K562 (cell line): ENCODE measurements at regions not wholly inside any gene's neighbourhood (a gene's known extent, or its start where the extent isn't known, plus 50 kb on each side); places are given as distances from the start of the nearest gene placed in this dataset.

Experiments
- ATAC-seq: fragments of 200-7000 bp; cut with Tn5 transposase; 3 replicates; pipeline ENCODE4 v1.9.1; 2020; ENCODE audit warnings: moderate library complexity
- BruUV-seq: library from RNA; stranded (reverse); fragments of 400-500 nt; replicated peaks from 2 replicates; lab custom pipeline; 2021; lab: Mats Ljungman, UMichigan
- CTCF ChIA-PET: fragments of 300-600 bp; formaldehyde crosslinking; extraction: SDS; loops from one replicate; lab custom pipeline; 2021; ENCODE audit warnings: low intra/inter-chr PET ratio; lab: Yijun Ruan, JAX
- POLR2A ChIA-PET: fragments of 300-600, 350-650 bp; sonication (Branson Sonifier 250); formaldehyde crosslinking; extraction: SDS; loops from one replicate; lab custom pipeline; 2021; ENCODE audit warnings: antibody characterized with exemption, inconsistent platforms; lab: Yijun Ruan, JAX
- DNase-seq, 4 experiments: peaks; one replicate each; pipeline versions ENCODE4 v3.0.0 to v3.0.0-alpha.2; 2011 to 2018; ENCODE audit warnings: low spot score in 3 of 4, mixed read lengths in 3 of 4; ENCODE audit errors: extremely low read depth in 1 of 4
- FAIRE-seq: peaks from 2 replicates; lab custom pipeline; 2011; peaks lifted over from hg19 to GRCh38; lab: Jason Lieb, UNC
- H2AFZ ChIP-seq: 2 replicates; pipeline ENCODE4 v1.6.0; 2011; ENCODE audit warnings: low read depth, low read length, control low read depth, inconsistent platforms
- H3K27ac ChIP-seq: fragments of 200-600 bp; 3 replicates; pipeline ENCODE4 v1.8.0; 2011; ENCODE audit warnings: low read depth, mild to moderate bottlenecking, control low read depth, inconsistent platforms, low read length, moderate library complexity, mixed read lengths; ENCODE audit errors: extremely low read depth
- H3K27me3 ChIP-seq, 2 experiments: fragments of 300-600 bp in 1 of 2; 2 replicates in 1 of 2; 3 replicates in 1 of 2; pipeline versions ENCODE4 v1.6.0 to v1.8.0; 2011; ENCODE audit warnings: inconsistent platforms in 2 of 2, low read length in 2 of 2, mild to moderate bottlenecking in 1 of 2, mixed read lengths in 1 of 2, moderate library complexity in 1 of 2; ENCODE audit not compliant: control insufficient read depth in 2 of 2, insufficient read depth in 2 of 2
- H3K36me3 ChIP-seq: fragments of 300-600 bp; 3 replicates; pipeline ENCODE4 v1.8.0; 2011; ENCODE audit warnings: mild to moderate bottlenecking, low read length, inconsistent platforms; ENCODE audit not compliant: control insufficient read depth, insufficient read depth
- H3K4me1 ChIP-seq, 2 experiments: fragments of 200-600 bp in 1 of 2; replicated peaks in 1 of 2; 2 replicates in 1 of 2; 3 replicates in 1 of 2; pipeline versions ENCODE4 v1.5.1 to v1.8.0; 2011; ENCODE audit warnings: inconsistent platforms in 2 of 2, low read length in 2 of 2, mild to moderate bottlenecking in 1 of 2, mixed read lengths in 1 of 2, moderate library complexity in 1 of 2; ENCODE audit not compliant: control insufficient read depth in 2 of 2, insufficient read depth in 2 of 2
- H3K4me2 ChIP-seq: 2 replicates; pipeline ENCODE4 v1.6.1; 2011; ENCODE audit warnings: low read length, control low read depth, inconsistent platforms, mixed read lengths; ENCODE audit not compliant: insufficient read depth
- H3K4me3 ChIP-seq: fragments of 200-600 bp; sonication (generic), shearing (Covaris generic); 2 replicates; pipeline ENCODE4 v1.5.1; 2016; ENCODE audit warnings: control low read depth, inconsistent platforms
- H3K79me2 ChIP-seq: fragments of 200-600 bp; 3 replicates; pipeline ENCODE4 v1.8.0; 2011; ENCODE audit warnings: low read length, inconsistent platforms; ENCODE audit not compliant: control insufficient read depth, insufficient read depth
- H3K9ac ChIP-seq, 2 experiments: 2 replicates each; pipeline versions ENCODE4 v1.6.0 to v1.6.1; 2011; ENCODE audit warnings: low read depth in 2 of 2, low read length in 2 of 2, control low read depth in 1 of 2, inconsistent platforms in 1 of 2, mild to moderate bottlenecking in 1 of 2, mixed read lengths in 1 of 2; ENCODE audit not compliant: insufficient read depth in 1 of 2
- H3K9me1 ChIP-seq: one replicate; pipeline ENCODE4 v1.6.0; 2011; ENCODE audit warnings: inconsistent platforms, mild to moderate bottlenecking, low read length, moderate library complexity; ENCODE audit not compliant: control insufficient read depth, insufficient read depth
- H3K9me3 ChIP-seq: replicated peaks from 2 replicates; pipeline ENCODE4 v1.5.1; 2011; ENCODE audit warnings: low read depth, low read length, inconsistent platforms; ENCODE audit not compliant: control insufficient read depth, insufficient read depth
- H4K20me1 ChIP-seq: replicated peaks from 2 replicates; pipeline ENCODE4 v1.6.1; 2011; ENCODE audit warnings: low read length, inconsistent platforms, mixed read lengths; ENCODE audit not compliant: control insufficient read depth, insufficient read depth
- ARID3B ChIP-seq: fragments of 250-450 bp; sonication (Bioruptor Pico); IDR thresholded peaks from 2 replicates; pipeline ENCODE4 v1.4.0; 2020; ENCODE audit warnings: borderline replicate concordance
- ATF7 ChIP-seq: fragments of 450-650 bp; IDR thresholded peaks from 2 replicates; pipeline ENCODE4 v1.7.1; 2014; ENCODE audit warnings: mild to moderate bottlenecking, moderate library complexity
- BCOR ChIP-seq: fragments of 450-650 bp; IDR thresholded peaks from 2 replicates; pipeline ENCODE4 v1.6.1; 2016
- CREB1 ChIP-seq, 2 experiments: sonication (generic) in 1 of 2; formaldehyde crosslinking in 1 of 2; IDR thresholded peaks; 2 replicates each; pipeline versions ENCODE4 v1.6.1 to v1.8.0; 2012 to 2022; ENCODE audit warnings: inconsistent platforms in 1 of 2, mild to moderate bottlenecking in 1 of 2, missing genetic modification reagents in 1 of 2, moderate library complexity in 1 of 2
- DMBX1 ChIP-seq: fragments of 250-450 bp; sonication (Bioruptor Pico); IDR thresholded peaks from 2 replicates; pipeline ENCODE4 v1.8.0; 2022; ENCODE audit warnings: inconsistent platforms, mild to moderate bottlenecking, moderate library complexity, borderline replicate concordance
- HDAC3 ChIP-seq: fragments of 450-650 bp; IDR thresholded peaks from 2 replicates; pipeline ENCODE4 v1.6.1; 2018; ENCODE audit warnings: borderline replicate concordance, mild to moderate bottlenecking, moderate library complexity; ENCODE audit not compliant: partially characterized antibody
- KLF6 ChIP-seq: fragments of 250-450 bp; sonication (Bioruptor Pico); IDR thresholded peaks from 2 replicates; pipeline ENCODE4 v1.4.0; 2020; ENCODE audit warnings: mild to moderate bottlenecking, moderate library complexity, borderline replicate concordance
- PML ChIP-seq: IDR thresholded peaks from 2 replicates; pipeline ENCODE4 v1.6.1; 2012; ENCODE audit warnings: low read length, inconsistent platforms
- SUPT5H ChIP-seq: fragments of 450-650 bp; IDR thresholded peaks from 2 replicates; pipeline ENCODE4 v1.6.1; 2016
- TEAD4 ChIP-seq, 2 experiments: sonication (generic) in 1 of 2; formaldehyde crosslinking in 1 of 2; IDR thresholded peaks; 2 replicates each; pipeline versions ENCODE4 v1.6.1 to v1.8.0; 2012 to 2022; ENCODE audit warnings: borderline replicate concordance in 1 of 2, inconsistent platforms in 1 of 2, low read length in 1 of 2, mild to moderate bottlenecking in 1 of 2, missing genetic modification reagents in 1 of 2
- ZBTB1 ChIP-seq: sonication (generic); formaldehyde crosslinking; IDR thresholded peaks from 2 replicates; pipeline ENCODE4 v1.8.1; 2023; ENCODE audit warnings: missing genetic modification reagents, low read depth, mild to moderate bottlenecking, borderline replicate concordance
- ZNF239 ChIP-seq: fragments of 250-450 bp; sonication (Bioruptor Pico); IDR thresholded peaks from 2 replicates; pipeline ENCODE4 v1.4.0; 2020; ENCODE audit warnings: mild to moderate bottlenecking
- ZNF436 ChIP-seq: fragments of 250-450, 450-650 bp; sonication (Bioruptor Pico); formaldehyde crosslinking; IDR thresholded peaks from 2 replicates; pipeline ENCODE4 v1.7.0; 2020; ENCODE audit warnings: mild to moderate bottlenecking
- ZNF696 ChIP-seq: fragments of 250-450 bp; sonication (Bioruptor Pico); conservative IDR thresholded peaks from 2 replicates; pipeline ENCODE4 v1.4.0; 2020; ENCODE audit warnings: mild to moderate bottlenecking, moderate library complexity
- WGBS: fragments of 100-300 bp; shearing (Covaris generic); methylation state at CpG from one replicate; pipeline ENCODE4 v1.1.6; 2016; ENCODE audit warnings: low coverage, mixed read lengths; ENCODE audit not compliant: insufficient coverage; ENCODE audit errors: missing lambda C conversion rate; 5-methylcytosine and 5-hydroxymethylcytosine counted together
- in situ Hi-C: fragments of 300-500 bp; cut with MboI; formaldehyde crosslinking; loops from 4 replicates; pipeline ENCODE4 v1.15.0; 2018; ENCODE audit warnings: inconsistent platforms, mixed read lengths
- intact Hi-C: fragments of 100-400 bp; cut with micrococcal nuclease; formaldehyde crosslinking; loops from 2 replicates; pipeline ENCODE4 v1.14.2; 2022
- TF ChIP-seq, protein P1 (sequence below): fragments of 450-650 bp; IDR thresholded peaks from 2 replicates; pipeline ENCODE4 v1.6.1; 2016
- TF ChIP-seq, protein P2 (sequence below), 2 experiments: fragments of 450-650 bp in 1 of 2; sonication (generic) in 1 of 2; formaldehyde crosslinking in 1 of 2; IDR thresholded peaks in 1 of 2; conservative IDR thresholded peaks in 1 of 2; 2 replicates each; pipeline versions ENCODE4 v1.6.1 to v1.8.1; 2016 to 2023; ENCODE audit warnings: mild to moderate bottlenecking in 2 of 2, moderate library complexity in 2 of 2, inconsistent platforms in 1 of 2, missing genetic modification reagents in 1 of 2
- TF ChIP-seq, protein P3 (sequence below): conservative IDR thresholded peaks from 2 replicates; pipeline ENCODE4 v1.6.1; 2011; ENCODE audit warnings: low read depth, mild to moderate bottlenecking, low read length; ENCODE audit not compliant: control insufficient read depth

- in situ Hi-C loops (no loop called here), intact Hi-C loops (no loop called here)
- Histone ChIP-seq H3K9me1 (no peaks in the 10 kb centered on the region), H3K79me2 (no peaks in the 10 kb centered on the region), H2AFZ (no peak overlapping the region), H3K9ac (no peak overlapping the region), H3K9me3 (no peaks in the 10 kb centered on the region; the same call in 1 of the 2 replicates), H3K27ac (no peak overlapping the region), H4K20me1 (no peaks in the 10 kb centered on the region), H3K4me3 (no peak overlapping the region), H3K36me3 (no peaks in the 10 kb centered on the region), H3K27me3 (no peaks in the 10 kb centered on the region), H3K4me2 (no peak overlapping the region), H3K4me1 (no peaks in the 10 kb centered on the region)
- FAIRE-seq, result no peak
- no TSS peak for BruUV-seq
- no peak for DNase-seq
- ChIA-PET CTCF (no interaction called here), POLR2A (no interaction called here)
- 0% methylated on average over 3 of the region's 3 CpGs for WGBS
- ATAC-seq, result no peak
- TF ChIP-seq ATF7 (no peak), BCOR (no peak), KLF6 (CRISPR knock-in tag) (no peak), HDAC3 (no peak), ZNF436 (CRISPR knock-in tag) (no peak), ZNF239 (CRISPR knock-in tag) (no peak), ARID3B (CRISPR knock-in tag) (no peak), TEAD4 (IDR thresholded peaks at IDR 0.05; ENCODE audit: low read length) (no peak), TEAD4 (CRISPR knock-in tag; IDR thresholded peaks at IDR 0.05; ENCODE audit: borderline replicate concordance) (no peak), ZNF696 (CRISPR knock-in tag) (no peak), SUPT5H (no peak), ZBTB1 (CRISPR knock-in tag) (no peak), CREB1 (IDR thresholded peaks at IDR 0.05) (no peak), CREB1 (CRISPR knock-in tag; IDR thresholded peaks at IDR 0.05) (no peak), PML (no peak), DMBX1 (CRISPR knock-in tag) (no peak)
- TF ChIP-seq, protein P1, sequence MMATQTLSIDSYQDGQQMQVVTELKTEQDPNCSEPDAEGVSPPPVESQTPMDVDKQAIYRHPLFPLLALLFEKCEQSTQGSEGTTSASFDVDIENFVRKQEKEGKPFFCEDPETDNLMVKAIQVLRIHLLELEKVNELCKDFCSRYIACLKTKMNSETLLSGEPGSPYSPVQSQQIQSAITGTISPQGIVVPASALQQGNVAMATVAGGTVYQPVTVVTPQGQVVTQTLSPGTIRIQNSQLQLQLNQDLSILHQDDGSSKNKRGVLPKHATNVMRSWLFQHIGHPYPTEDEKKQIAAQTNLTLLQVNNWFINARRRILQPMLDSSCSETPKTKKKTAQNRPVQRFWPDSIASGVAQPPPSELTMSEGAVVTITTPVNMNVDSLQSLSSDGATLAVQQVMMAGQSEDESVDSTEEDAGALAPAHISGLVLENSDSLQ, result no peak
- TF ChIP-seq, protein P2, sequence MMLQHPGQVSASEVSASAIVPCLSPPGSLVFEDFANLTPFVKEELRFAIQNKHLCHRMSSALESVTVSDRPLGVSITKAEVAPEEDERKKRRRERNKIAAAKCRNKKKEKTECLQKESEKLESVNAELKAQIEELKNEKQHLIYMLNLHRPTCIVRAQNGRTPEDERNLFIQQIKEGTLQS (IDR thresholded peaks at IDR 0.05), result no peak
- TF ChIP-seq, protein P2 (CRISPR knock-in tag; conservative IDR thresholded peaks at IDR 0.05), result no peak
- TF ChIP-seq, protein P3, sequence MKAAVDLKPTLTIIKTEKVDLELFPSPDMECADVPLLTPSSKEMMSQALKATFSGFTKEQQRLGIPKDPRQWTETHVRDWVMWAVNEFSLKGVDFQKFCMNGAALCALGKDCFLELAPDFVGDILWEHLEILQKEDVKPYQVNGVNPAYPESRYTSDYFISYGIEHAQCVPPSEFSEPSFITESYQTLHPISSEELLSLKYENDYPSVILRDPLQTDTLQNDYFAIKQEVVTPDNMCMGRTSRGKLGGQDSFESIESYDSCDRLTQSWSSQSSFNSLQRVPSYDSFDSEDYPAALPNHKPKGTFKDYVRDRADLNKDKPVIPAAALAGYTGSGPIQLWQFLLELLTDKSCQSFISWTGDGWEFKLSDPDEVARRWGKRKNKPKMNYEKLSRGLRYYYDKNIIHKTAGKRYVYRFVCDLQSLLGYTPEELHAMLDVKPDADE, result no peak
Measured at GRCh38 chr4:58359590-58359989, 1249.4 kb upstream of the IGFBP7 start.
